ENCODE measurements at regions not wholly inside any gene's neighbourhood (a gene's known extent, or its start where the extent isn't known, plus 50 kb on each side); places are given as distances from the start of the nearest gene placed in this dataset.

DNA sequence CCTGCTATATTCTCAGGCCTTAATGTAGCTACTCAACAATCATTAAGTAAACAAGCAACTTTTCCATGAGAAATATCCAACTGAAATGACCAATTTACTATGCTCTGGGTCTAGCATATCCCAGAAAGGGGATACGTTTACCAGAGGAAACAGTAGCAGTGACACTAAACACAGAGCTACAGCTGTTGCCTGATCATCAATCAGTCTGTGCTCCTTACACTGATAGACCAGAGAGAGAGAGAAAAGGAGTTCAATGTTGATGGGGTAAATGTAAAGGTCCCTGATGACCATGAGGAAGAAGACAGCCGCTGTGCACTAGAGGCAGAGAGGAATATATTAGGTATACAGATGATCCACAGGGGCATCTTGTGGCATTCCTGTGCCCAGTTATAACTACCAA is 397.2 kb upstream of the USP15 start:
- 87% methylated on average over 2 of the region's 2 CpGs for WGBS
- no peak for DNase-seq (ENCODE audit: low spot score)
- intact Hi-C loops (cut with DNase I): no loop called here
- Histone ChIP-seq H3K9me3 (no peaks in the 10 kb centered on the region), H3K4me3 (no peak overlapping the region), H3K27ac (no peak overlapping the region), H3K4me1 (replicated peaks) (no peaks in the 10 kb centered on the region), H3K36me3 (no peaks in the 10 kb centered on the region), H3K27me3 (replicated peaks; ENCODE audit: insufficient read depth) (no peaks in the 10 kb centered on the region)
- TF ChIP-seq POLR2A (IDR thresholded peaks at IDR 0.05): no peak

GRCh38 chr12:61863811-61864210 is 396.4 kb upstream of the USP15 start:
- Histone ChIP-seq H3K4me1 (replicated peaks) (no peaks in the 10 kb centered on the region), H3K4me3 (no peak overlapping the region), H3K36me3 (no peaks in the 10 kb centered on the region), H3K27me3 (replicated peaks; ENCODE audit: insufficient read depth) (no peaks in the 10 kb centered on the region), H3K27ac (no peak overlapping the region), H3K9me3 (no peaks in the 10 kb centered on the region)
- TF ChIP-seq POLR2AphosphoS5 (IDR thresholded peaks at IDR 0.05) (no peak), POLR2A (IDR thresholded peaks at IDR 0.05) (no peak)
- TF ChIP-seq, protein P1, sequence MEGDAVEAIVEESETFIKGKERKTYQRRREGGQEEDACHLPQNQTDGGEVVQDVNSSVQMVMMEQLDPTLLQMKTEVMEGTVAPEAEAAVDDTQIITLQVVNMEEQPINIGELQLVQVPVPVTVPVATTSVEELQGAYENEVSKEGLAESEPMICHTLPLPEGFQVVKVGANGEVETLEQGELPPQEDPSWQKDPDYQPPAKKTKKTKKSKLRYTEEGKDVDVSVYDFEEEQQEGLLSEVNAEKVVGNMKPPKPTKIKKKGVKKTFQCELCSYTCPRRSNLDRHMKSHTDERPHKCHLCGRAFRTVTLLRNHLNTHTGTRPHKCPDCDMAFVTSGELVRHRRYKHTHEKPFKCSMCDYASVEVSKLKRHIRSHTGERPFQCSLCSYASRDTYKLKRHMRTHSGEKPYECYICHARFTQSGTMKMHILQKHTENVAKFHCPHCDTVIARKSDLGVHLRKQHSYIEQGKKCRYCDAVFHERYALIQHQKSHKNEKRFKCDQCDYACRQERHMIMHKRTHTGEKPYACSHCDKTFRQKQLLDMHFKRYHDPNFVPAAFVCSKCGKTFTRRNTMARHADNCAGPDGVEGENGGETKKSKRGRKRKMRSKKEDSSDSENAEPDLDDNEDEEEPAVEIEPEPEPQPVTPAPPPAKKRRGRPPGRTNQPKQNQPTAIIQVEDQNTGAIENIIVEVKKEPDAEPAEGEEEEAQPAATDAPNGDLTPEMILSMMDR (IDR thresholded peaks at IDR 0.05): no peak
- DNase-seq (ENCODE audit: low spot score): no peak
- 46% methylated on average over 6 of the region's 6 CpGs for WGBS
- intact Hi-C loops (cut with DNase I): no loop called here

GRCh38 chr12:61869796-61870195 is 390.4 kb upstream of the USP15 start:
- 76% methylated on average over 2 of the region's 2 CpGs for WGBS
- intact Hi-C loops (cut with DNase I): no loop called here

GRCh38 chr12:61870658-61871484 is 389.3 kb upstream of the USP15 start:
- intact Hi-C loops (cut with DNase I): no loop called here
- WGBS: 80% methylated on average over 3 of the region's 3 CpGs

More at GRCh38 chr12:61869796-61870195, 390.4 kb upstream of the USP15 start:
- DNase-seq (ENCODE audit: low spot score): no peak
- H3K36me3 ChIP-seq: no peaks in the 10 kb centered on the region
- no peak overlapping the region for H3K27ac ChIP-seq
- H3K9me3 ChIP-seq: no peaks in the 10 kb centered on the region
- no peaks in the 10 kb centered on the region for H3K27me3 ChIP-seq (replicated peaks; ENCODE audit: insufficient read depth)
- TF ChIP-seq POLR2AphosphoS5 (IDR thresholded peaks at IDR 0.05): no peak
- TF ChIP-seq, protein P1 (IDR thresholded peaks at IDR 0.05): no peak
- TF ChIP-seq POLR2A (IDR thresholded peaks at IDR 0.05): no peak
- H3K4me1 ChIP-seq (replicated peaks): no peaks in the 10 kb centered on the region
- no peak overlapping the region for H3K4me3 ChIP-seq

DNA sequence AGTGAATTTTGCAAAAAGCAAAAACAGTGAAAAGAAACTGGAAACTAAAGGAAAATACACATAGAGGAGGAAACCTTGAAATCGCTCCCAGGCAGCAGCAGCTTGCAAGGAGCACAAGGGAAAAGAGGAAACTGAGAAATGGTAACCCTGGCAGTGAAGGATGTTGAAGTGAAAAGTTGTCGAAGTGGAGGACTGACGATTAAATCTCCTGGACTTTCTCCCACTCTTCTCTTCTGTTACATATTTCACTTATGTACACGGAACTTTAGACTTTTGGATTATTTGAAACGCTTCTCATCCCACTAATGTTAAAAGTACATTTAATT is 388.8 kb upstream of the USP15 start:
- no peak overlapping the region for H3K4me3 ChIP-seq
- no peak overlapping the region for H3K27ac ChIP-seq
- TF ChIP-seq, protein P1 (IDR thresholded peaks at IDR 0.05): no peak
- TF ChIP-seq POLR2AphosphoS5 (IDR thresholded peaks at IDR 0.05) (no peak), POLR2A (IDR thresholded peaks at IDR 0.05) (no peak)
- intact Hi-C loops (cut with DNase I): no loop called here
- H3K9me3 ChIP-seq: no peaks in the 10 kb centered on the region
- no peaks in the 10 kb centered on the region for H3K27me3 ChIP-seq (replicated peaks; ENCODE audit: insufficient read depth)
- 86% methylated on average over 5 of the region's 5 CpGs for WGBS
- H3K36me3 ChIP-seq: no peaks in the 10 kb centered on the region
- no peaks in the 10 kb centered on the region for H3K4me1 ChIP-seq (replicated peaks)
- DNase-seq (ENCODE audit: low spot score): no peak

More at GRCh38 chr12:61870658-61871484, 389.3 kb upstream of the USP15 start:
- H3K36me3 ChIP-seq: no peaks in the 10 kb centered on the region
- no peaks in the 10 kb centered on the region for H3K4me1 ChIP-seq (replicated peaks)
- DNase-seq (ENCODE audit: low spot score): no peak
- H3K27ac ChIP-seq: no peak overlapping the region
- no peaks in the 10 kb centered on the region for H3K27me3 ChIP-seq (replicated peaks; ENCODE audit: insufficient read depth)
- TF ChIP-seq POLR2A (IDR thresholded peaks at IDR 0.05) (no peak), POLR2AphosphoS5 (IDR thresholded peaks at IDR 0.05) (no peak)
- TF ChIP-seq, protein P1 (IDR thresholded peaks at IDR 0.05): no peak
- no peak overlapping the region for H3K4me3 ChIP-seq
- no peaks in the 10 kb centered on the region for H3K9me3 ChIP-seq

Data from prostate gland (tissue), 2 donors.